22Rv1 (cell line): ENCODE measurements at regions not wholly inside any gene's neighbourhood (a gene's known extent, or its start where the extent isn't known, plus 50 kb on each side); places are given as distances from the start of the nearest gene placed in this dataset.

Experiments
- H3K27ac ChIP-seq: fragments of 450-650 bp; 2 replicates; pipeline ENCODE4 v1.5.1; 2017
- ZFX ChIP-seq: fragments of 450-650 bp; IDR thresholded peaks from 2 replicates; pipeline ENCODE4 v1.6.1; 2017; ENCODE audit warnings: antibody characterized with exemption, borderline replicate concordance
- TF ChIP-seq, protein P1 (sequence below): fragments of 450-650 bp; IDR thresholded peaks from 2 replicates; pipeline ENCODE4 v1.5.1; 2017; ENCODE audit warnings: mild to moderate bottlenecking

GRCh38 chr10:128869101-128869749 lies 597.8 kb upstream of the MGMT start:
- TF ChIP-seq, protein P1, sequence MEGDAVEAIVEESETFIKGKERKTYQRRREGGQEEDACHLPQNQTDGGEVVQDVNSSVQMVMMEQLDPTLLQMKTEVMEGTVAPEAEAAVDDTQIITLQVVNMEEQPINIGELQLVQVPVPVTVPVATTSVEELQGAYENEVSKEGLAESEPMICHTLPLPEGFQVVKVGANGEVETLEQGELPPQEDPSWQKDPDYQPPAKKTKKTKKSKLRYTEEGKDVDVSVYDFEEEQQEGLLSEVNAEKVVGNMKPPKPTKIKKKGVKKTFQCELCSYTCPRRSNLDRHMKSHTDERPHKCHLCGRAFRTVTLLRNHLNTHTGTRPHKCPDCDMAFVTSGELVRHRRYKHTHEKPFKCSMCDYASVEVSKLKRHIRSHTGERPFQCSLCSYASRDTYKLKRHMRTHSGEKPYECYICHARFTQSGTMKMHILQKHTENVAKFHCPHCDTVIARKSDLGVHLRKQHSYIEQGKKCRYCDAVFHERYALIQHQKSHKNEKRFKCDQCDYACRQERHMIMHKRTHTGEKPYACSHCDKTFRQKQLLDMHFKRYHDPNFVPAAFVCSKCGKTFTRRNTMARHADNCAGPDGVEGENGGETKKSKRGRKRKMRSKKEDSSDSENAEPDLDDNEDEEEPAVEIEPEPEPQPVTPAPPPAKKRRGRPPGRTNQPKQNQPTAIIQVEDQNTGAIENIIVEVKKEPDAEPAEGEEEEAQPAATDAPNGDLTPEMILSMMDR, result no peak
- no peak for TF ChIP-seq ZFX
- no peak overlapping the region for H3K27ac ChIP-seq

GRCh38 chr10:128870830-128871597 lies 596.0 kb upstream of the MGMT start:
- TF ChIP-seq, protein P1, result no peak
- no peak for TF ChIP-seq ZFX
- H3K27ac ChIP-seq, result no peak overlapping the region

GRCh38 chr10:128871671-128872231 lies 595.3 kb upstream of the MGMT start:
- TF ChIP-seq, protein P1, result no peak
- no peak for TF ChIP-seq ZFX
- no peak overlapping the region for H3K27ac ChIP-seq

DNA sequence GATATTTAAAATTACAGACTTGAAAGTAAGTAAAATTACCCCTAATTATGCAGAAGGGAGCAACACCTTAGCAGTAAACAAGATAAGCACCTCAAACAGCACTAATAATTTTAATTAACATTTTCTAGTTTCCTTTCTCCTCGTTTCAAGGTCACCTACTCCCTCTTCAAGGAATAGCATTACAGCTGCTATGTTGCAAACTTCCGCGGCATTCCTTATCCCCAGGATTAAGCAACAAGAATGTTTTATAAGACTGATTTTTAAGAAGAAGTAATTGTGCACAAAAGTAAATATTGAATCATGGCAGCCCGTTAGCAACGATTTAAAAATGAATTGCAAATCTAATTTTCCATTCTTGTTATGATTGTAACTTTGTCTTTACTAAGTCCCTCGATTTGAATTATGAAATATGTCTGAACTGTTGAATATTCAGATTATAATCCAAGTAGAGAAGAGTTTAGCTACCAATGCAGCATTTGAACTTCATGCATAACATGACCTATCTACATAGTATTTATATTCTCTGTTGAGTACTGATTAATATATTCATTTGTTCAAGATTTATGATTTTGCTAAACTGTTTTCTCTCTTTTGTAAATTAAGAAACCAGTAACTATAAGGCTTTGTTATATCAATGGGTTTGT lies 593.5 kb upstream of the MGMT start:
- TF ChIP-seq ZFX, result no peak
- TF ChIP-seq, protein P1, result no peak
- H3K27ac ChIP-seq, result no peak overlapping the region

DNA sequence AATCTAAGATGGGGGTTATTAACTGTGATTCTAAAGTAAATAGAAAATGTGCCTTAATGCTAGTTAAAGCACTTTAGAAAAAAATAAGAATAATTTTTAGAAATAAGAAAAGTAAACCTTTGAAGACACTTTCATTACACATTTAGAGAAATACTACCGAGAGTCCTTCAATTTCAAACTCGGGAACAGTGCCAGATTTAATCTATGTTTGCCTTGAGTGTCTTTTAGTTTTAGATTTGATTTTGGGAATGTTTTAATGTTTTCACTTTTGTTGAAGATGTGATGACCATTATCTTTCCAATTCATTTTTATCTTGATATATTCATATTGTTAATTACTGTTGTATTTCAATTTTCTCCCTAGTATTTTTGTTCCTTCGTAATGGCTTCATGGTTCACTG lies 592.7 kb upstream of the MGMT start:
- TF ChIP-seq, protein P1, result no peak
- TF ChIP-seq ZFX, result no peak
- no peak overlapping the region for H3K27ac ChIP-seq

DNA sequence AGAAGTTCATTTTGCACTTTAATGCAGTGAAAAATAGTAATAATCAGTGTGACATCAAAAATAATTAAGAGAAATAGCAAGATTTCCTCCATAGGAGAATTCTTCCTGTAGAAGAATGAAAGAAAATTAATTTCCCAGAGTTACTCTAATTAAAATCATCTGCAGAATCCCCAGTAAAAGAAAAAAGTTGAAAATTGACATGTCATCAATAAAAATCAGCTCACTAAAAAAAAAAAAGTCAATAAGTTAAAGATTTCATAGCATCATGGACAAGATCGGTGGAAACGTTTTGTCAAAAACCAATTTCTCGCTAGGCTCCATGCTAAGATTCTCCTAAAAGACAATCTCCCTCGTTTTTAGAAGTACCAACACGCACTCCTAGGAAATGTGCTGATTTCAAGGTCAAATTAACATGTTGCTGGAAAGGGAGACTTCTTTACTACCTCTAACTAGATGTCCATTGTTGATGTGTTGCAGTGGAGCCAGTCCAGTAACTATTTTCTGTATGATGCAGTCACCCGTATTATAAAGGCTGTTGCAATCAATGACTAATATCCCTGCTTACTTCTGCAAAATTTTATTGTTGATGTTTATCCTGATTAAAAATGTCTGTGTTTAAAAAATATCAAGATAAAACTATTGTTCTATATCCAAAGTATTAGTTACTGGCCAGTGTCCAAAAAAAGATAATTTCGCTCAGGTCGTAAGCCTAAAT lies 591.9 kb upstream of the MGMT start:
- H3K27ac ChIP-seq, result no peak overlapping the region
- TF ChIP-seq, protein P1, result no peak
